Vagina (tissue), 2 donors: ENCODE measurements at regions not wholly inside any gene's neighbourhood (a gene's known extent, or its start where the extent isn't known, plus 50 kb on each side); places are given as distances from the start of the nearest gene placed in this dataset.
"Not testable (repeated sequence)": the region's sequence is repeated elsewhere in the genome, so short reads cannot be mapped to it uniquely, and the experiment has no call there.

ENCODE experiments used
- DNase-seq, 2 donors: peaks; one replicate each; pipeline ENCODE4 v3.0.0-alpha.2; 2017; ENCODE audit errors: extremely low spot score in 2 of 2
- H3K27ac ChIP-seq: fragments of 200-600 bp; sonication (generic); one replicate; pipeline ENCODE4 v1.5.1; 2019
- H3K27me3 ChIP-seq: fragments of 200-600 bp; sonication (generic); one replicate; pipeline ENCODE4 v1.5.1; 2019
- H3K36me3 ChIP-seq, 2 donors: fragments of 200-600 bp; sonication (generic); one replicate each; pipeline ENCODE4 v1.5.1; 2017 to 2019
- H3K4me1 ChIP-seq: fragments of 200-600 bp; sonication (generic); one replicate; pipeline ENCODE4 v1.5.1; 2019
- H3K4me3 ChIP-seq, 2 donors: fragments of 200-600 bp; sonication (generic); 1 replicate in 1 of 2; 2 replicates in 1 of 2; pipeline ENCODE4 v1.5.1; 2016 to 2019
- H3K9me3 ChIP-seq: fragments of 200-600 bp; sonication (generic); one replicate; pipeline ENCODE4 v1.5.1; 2019
- CTCF ChIP-seq, 3 experiments: fragments of 450-650 bp in 2 of 3; fragments of 200-600 bp in 1 of 3; sonication (generic) in 1 of 3; IDR thresholded peaks; one replicate each; pipeline ENCODE4 v1.5.1; 2017 to 2019; ENCODE audit warnings: antibody characterized with exemption in 3 of 3, mild to moderate bottlenecking in 2 of 3, moderate library complexity in 2 of 3
- POLR2A ChIP-seq, 2 donors: fragments of 450-650 bp; IDR thresholded peaks; one replicate each; pipeline ENCODE4 v1.6.1; 2017; ENCODE audit warnings: antibody characterized with exemption in 2 of 2, mild to moderate bottlenecking in 2 of 2, moderate library complexity in 2 of 2
- POLR2AphosphoS5 ChIP-seq, 2 donors: sonication (generic); formaldehyde crosslinking; IDR thresholded peaks; one replicate each; pipeline ENCODE4 v1.9.0; 2017; ENCODE audit warnings: antibody characterized with exemption in 2 of 2, mild to moderate bottlenecking in 2 of 2, low read depth in 1 of 2; ENCODE audit not compliant: insufficient read depth in 1 of 2
- intact Hi-C: fragments of 100-400 bp; cut with DNase I; formaldehyde crosslinking; loops from one replicate; pipeline ENCODE4 v1.15.1; 2023

GRCh38 chr1:14273811-14274210, 324.7 kb upstream of the KAZN start:
- Histone ChIP-seq H3K27me3 (no peaks in the 10 kb centered on the region), H3K27ac (no peak overlapping the region), H3K9me3 (no peaks in the 10 kb centered on the region), H3K4me3 (no peak overlapping the region), H3K36me3 (no peaks in the 10 kb centered on the region), H3K4me1 (no peaks in the 10 kb centered on the region)
- intact Hi-C loops: no loop called here
- no peak for TF ChIP-seq POLR2A (IDR thresholded peaks at IDR 0.05)
- no peak for TF ChIP-seq POLR2AphosphoS5 (IDR thresholded peaks at IDR 0.05; ENCODE audit: insufficient read depth in 1 of 2, low read depth in 1 of 2)
- no peak for TF ChIP-seq CTCF (IDR thresholded peaks at IDR 0.05)
- DNase-seq: no peak

DNA sequence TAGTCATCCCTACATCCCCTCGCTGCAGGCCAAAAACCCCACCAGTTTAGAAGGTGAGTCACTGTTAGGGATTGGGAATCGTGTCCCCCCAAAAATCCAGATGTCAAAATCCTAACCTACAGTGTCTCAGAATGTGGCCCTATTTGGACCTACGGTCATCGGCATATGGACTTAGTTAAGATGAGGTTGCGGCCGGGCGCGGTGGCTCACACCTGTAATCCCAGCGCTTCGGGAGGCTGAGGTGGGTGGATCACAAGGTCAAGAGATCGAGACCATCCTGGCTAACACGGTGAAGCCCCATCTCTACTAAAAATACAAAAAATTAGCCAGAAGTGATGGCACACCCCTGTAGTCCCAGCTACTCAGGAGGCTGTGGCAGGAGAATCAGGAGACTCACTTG, 318.6 kb upstream of the KAZN start:
- H3K27ac ChIP-seq, H3K27me3 ChIP-seq, H3K4me3 ChIP-seq, H3K4me1 ChIP-seq, DNase-seq, H3K9me3 ChIP-seq, intact Hi-C loops, H3K36me3 ChIP-seq: not testable (repeated sequence)

- Histone ChIP-seq H3K27me3 (no peaks in the 10 kb centered on the region), H3K4me1 (no peaks in the 10 kb centered on the region), H3K27ac (no peak overlapping the region), H3K36me3 (no peaks in the 10 kb centered on the region), H3K4me3 (no peak overlapping the region), H3K9me3 (no peaks in the 10 kb centered on the region)
- TF ChIP-seq POLR2AphosphoS5 (IDR thresholded peaks at IDR 0.05; ENCODE audit: insufficient read depth in 1 of 2, low read depth in 1 of 2): no peak
- no peak for TF ChIP-seq CTCF (IDR thresholded peaks at IDR 0.05)
- no peak for DNase-seq
- intact Hi-C loops: no loop called here
Measured at GRCh38 chr1:14280909-14281308, 317.6 kb upstream of the KAZN start.

DNA sequence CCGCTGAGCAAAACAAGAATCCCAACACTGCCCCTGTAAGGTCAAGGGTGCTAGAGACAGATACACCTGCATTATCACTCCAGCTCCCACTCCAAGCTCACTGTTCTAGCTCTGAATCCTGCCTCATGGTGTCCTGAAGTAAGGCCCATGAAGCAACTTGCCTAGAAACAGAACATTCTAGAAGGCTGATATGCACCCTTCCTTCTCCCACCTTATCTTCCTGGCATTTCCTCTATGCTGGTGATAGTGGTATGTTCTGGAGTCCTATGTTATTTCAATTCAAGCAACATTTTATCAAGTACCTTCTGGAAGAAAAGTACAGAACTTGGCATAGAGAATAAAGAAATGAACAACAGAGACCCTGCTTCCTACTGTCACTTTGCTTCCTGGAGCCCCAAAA, 317.1 kb upstream of the KAZN start:
- DNase-seq: peak in 1 of 2 donors; percentile 12
- no peak overlapping the region for H3K4me3 ChIP-seq
- H3K27me3 ChIP-seq: no peaks in the 10 kb centered on the region
- TF ChIP-seq POLR2A (IDR thresholded peaks at IDR 0.05) (no peak), POLR2AphosphoS5 (IDR thresholded peaks at IDR 0.05; ENCODE audit: insufficient read depth in 1 of 2, low read depth in 1 of 2) (no peak), CTCF (IDR thresholded peaks at IDR 0.05) (no peak)
- H3K36me3 ChIP-seq: no peaks in the 10 kb centered on the region
- no peaks in the 10 kb centered on the region for H3K9me3 ChIP-seq
- H3K27ac ChIP-seq: no peak overlapping the region
- H3K4me1 ChIP-seq: no peaks in the 10 kb centered on the region
- intact Hi-C loops: no loop called here

GRCh38 chr1:14282707-14283106, 315.8 kb upstream of the KAZN start:
- Histone ChIP-seq H3K27me3 (no peaks in the 10 kb centered on the region), H3K36me3 (no peaks in the 10 kb centered on the region), H3K27ac (no peak overlapping the region), H3K4me3 (no peak overlapping the region), H3K9me3 (no peaks in the 10 kb centered on the region), H3K4me1 (no peaks in the 10 kb centered on the region)
- intact Hi-C loops: no loop called here
- TF ChIP-seq CTCF (IDR thresholded peaks at IDR 0.05): no peak
- no peak for TF ChIP-seq POLR2A (IDR thresholded peaks at IDR 0.05)
- no peak for TF ChIP-seq POLR2AphosphoS5 (IDR thresholded peaks at IDR 0.05; ENCODE audit: insufficient read depth in 1 of 2, low read depth in 1 of 2)
- DNase-seq: no peak

DNA sequence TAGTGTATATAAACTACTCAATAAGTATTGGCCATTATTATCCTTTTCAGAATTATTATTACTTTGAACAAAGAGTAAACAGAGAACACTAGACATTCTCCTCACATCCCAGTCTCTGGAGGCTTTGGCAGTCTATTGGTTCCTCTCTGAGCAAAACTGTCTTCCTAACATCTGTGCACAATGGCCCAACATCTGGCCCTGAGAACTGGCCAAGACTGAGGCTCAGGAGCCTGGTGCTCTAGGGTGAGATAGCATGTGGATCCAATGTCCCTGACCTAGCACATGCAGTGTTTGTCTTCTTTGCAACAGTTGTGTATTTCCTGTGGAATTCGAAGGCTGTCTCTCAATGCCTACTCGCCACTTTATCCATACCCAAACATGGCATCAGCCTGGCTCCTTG, 313.2 kb upstream of the KAZN start:
- Histone ChIP-seq H3K36me3 (no peaks in the 10 kb centered on the region), H3K27ac (no peak overlapping the region), H3K4me3 (no peak overlapping the region), H3K27me3 (no peaks in the 10 kb centered on the region), H3K4me1 (no peaks in the 10 kb centered on the region), H3K9me3 (no peaks in the 10 kb centered on the region)
- TF ChIP-seq POLR2AphosphoS5 (IDR thresholded peaks at IDR 0.05; ENCODE audit: insufficient read depth in 1 of 2, low read depth in 1 of 2) (no peak), POLR2A (IDR thresholded peaks at IDR 0.05) (no peak), CTCF (IDR thresholded peaks at IDR 0.05) (no peak)
- DNase-seq: no peak
- intact Hi-C loops: no loop called here

- intact Hi-C loops: not testable (repeated sequence)
Measured at GRCh38 chr1:14291182-14291581, 307.3 kb upstream of the KAZN start.

More at GRCh38 chr1:14291182-14291581, 307.3 kb upstream of the KAZN start:
- H3K27me3 ChIP-seq, H3K27ac ChIP-seq, DNase-seq, H3K9me3 ChIP-seq, H3K36me3 ChIP-seq, H3K4me3 ChIP-seq, H3K4me1 ChIP-seq: not testable (repeated sequence)
